ENCODE measurements at regions not wholly inside any gene's neighbourhood (a gene's known extent, or its start where the extent isn't known, plus 50 kb on each side); places are given as distances from the start of the nearest gene placed in this dataset.

- Histone ChIP-seq H3K4me1 (peaks cover 0 to 1% (median 0%) of the 10 kb centered on the region in 4 donors), H3K27me3 (no peaks in the 10 kb centered on the region), H3K9me3 (peaks cover 7 to 9% of the 10 kb centered on the region in 2 donors), H3K36me3 (no peaks in the 10 kb centered on the region), H3K4me3 (no peak overlapping the region), H3K27ac (no peak overlapping the region)
- DNase-seq: no peak
- in situ Hi-C loops (cut with MboI; ENCODE audit: low pct_ligation_motif_present in 1 of 4, low pct_unique_long_range_greater_than_20kb in 1 of 4, low sequenced_read_pairs in 3 of 4) (loop anchor here in 3 of 4 donors (10.0 to 25.0 kb wide), 2 partner anchors 668 to 675 kb away; no protein-coding TSS in a partner anchor), intact Hi-C loops (cut with DNase I; ENCODE audit: low total_unique reads) (no loop called here)
- TF ChIP-seq POLR2A (IDR thresholded peaks at IDR 0.05) (no peak), POLR2AphosphoS5 (IDR thresholded peaks at IDR 0.05) (no peak), EP300 (IDR thresholded peaks at IDR 0.05; ENCODE audit: low read depth) (no peak), CTCF (IDR thresholded peaks at IDR 0.05) (no peak)
- 59 to 68% methylated on average over 3 of the region's 3 CpGs for WGBS, 2 donors (ENCODE audit: low coverage in 1 of 2)
Observed at GRCh38 chr11:96469776-96470175, 80.0 kb downstream of the JRKL start.

- in situ Hi-C loops (cut with MboI; ENCODE audit: low pct_ligation_motif_present in 1 of 4, low pct_unique_long_range_greater_than_20kb in 1 of 4, low sequenced_read_pairs in 3 of 4): loop anchor here in 2 of 4 donors (25.0 kb wide), 1 partner anchor 667 kb away; no protein-coding TSS in a partner anchor
- 62 to 88% methylated on average over 1 of the region's 1 CpG for WGBS, 2 donors (ENCODE audit: low coverage in 1 of 2)
- no peak for TF ChIP-seq POLR2AphosphoS5 (IDR thresholded peaks at IDR 0.05)
- TF ChIP-seq POLR2A (IDR thresholded peaks at IDR 0.05): no peak
- TF ChIP-seq EP300 (IDR thresholded peaks at IDR 0.05; ENCODE audit: low read depth): no peak
- no peak for TF ChIP-seq CTCF (IDR thresholded peaks at IDR 0.05)
Observed at GRCh38 chr11:96470521-96470920, 80.7 kb downstream of the JRKL start.

GRCh38 chr11:96472085-96472484, 82.3 kb downstream of the JRKL start:
- intact Hi-C loops (cut with DNase I; ENCODE audit: low total_unique reads) (no loop called here), in situ Hi-C loops (cut with MboI; ENCODE audit: low pct_ligation_motif_present in 1 of 4, low pct_unique_long_range_greater_than_20kb in 1 of 4, low sequenced_read_pairs in 3 of 4) (loop anchor here in 2 of 4 donors (25.0 kb wide), 1 partner anchor 665 kb away; no protein-coding TSS in a partner anchor)
- WGBS, 2 donors (ENCODE audit: low coverage in 1 of 2): 54% methylated on average over 1 of the region's 1 CpG; no CpG with 5 or more reads in 1 of the 2 donors
- TF ChIP-seq CTCF (IDR thresholded peaks at IDR 0.05): no peak
- no peaks in the 10 kb centered on the region for H3K27me3 ChIP-seq
- H3K9me3 ChIP-seq: peaks cover 7 to 14% of the 10 kb centered on the region in 2 donors
- H3K4me3 ChIP-seq: no peak overlapping the region
- DNase-seq: no peak
- no peak overlapping the region for H3K27ac ChIP-seq
- H3K4me1 ChIP-seq: no peaks in the 10 kb centered on the region
- no peaks in the 10 kb centered on the region for H3K36me3 ChIP-seq

More at GRCh38 chr11:96470521-96470920, 80.7 kb downstream of the JRKL start:
- H3K9me3 ChIP-seq: peaks cover 7 to 14% of the 10 kb centered on the region in 2 donors
- H3K4me1 ChIP-seq: no peaks in the 10 kb centered on the region
- no peak for DNase-seq
- no peak overlapping the region for H3K4me3 ChIP-seq
- H3K36me3 ChIP-seq: no peaks in the 10 kb centered on the region
- intact Hi-C loops (cut with DNase I; ENCODE audit: low total_unique reads): no loop called here
- no peaks in the 10 kb centered on the region for H3K27me3 ChIP-seq
- H3K27ac ChIP-seq: no peak overlapping the region

- Histone ChIP-seq H3K4me1 (no peaks in the 10 kb centered on the region), H3K27me3 (no peaks in the 10 kb centered on the region), H3K27ac (no peak overlapping the region), H3K36me3 (no peaks in the 10 kb centered on the region), H3K9me3 (peaks cover 7 to 14% of the 10 kb centered on the region in 2 donors), H3K4me3 (no peak overlapping the region)
- in situ Hi-C loops (cut with MboI; ENCODE audit: low pct_ligation_motif_present in 1 of 4, low pct_unique_long_range_greater_than_20kb in 1 of 4, low sequenced_read_pairs in 3 of 4): loop anchor here in 2 of 4 donors (25.0 kb wide), 1 partner anchor 663 kb away; no protein-coding TSS in a partner anchor
- no peak for DNase-seq
- TF ChIP-seq POLR2AphosphoS5 (IDR thresholded peaks at IDR 0.05): no peak
- no peak for TF ChIP-seq CTCF (IDR thresholded peaks at IDR 0.05)
- intact Hi-C loops (cut with DNase I; ENCODE audit: low total_unique reads): no loop called here
- WGBS, 2 donors (ENCODE audit: low coverage in 1 of 2): 84 to 90% methylated on average over 1 of the region's 1 CpG
Observed at GRCh38 chr11:96474263-96474662, 84.5 kb downstream of the JRKL start.
